ENCODE measurements at regions not wholly inside any gene's neighbourhood (a gene's known extent, or its start where the extent isn't known, plus 50 kb on each side); places are given as distances from the start of the nearest gene placed in this dataset.

DNA sequence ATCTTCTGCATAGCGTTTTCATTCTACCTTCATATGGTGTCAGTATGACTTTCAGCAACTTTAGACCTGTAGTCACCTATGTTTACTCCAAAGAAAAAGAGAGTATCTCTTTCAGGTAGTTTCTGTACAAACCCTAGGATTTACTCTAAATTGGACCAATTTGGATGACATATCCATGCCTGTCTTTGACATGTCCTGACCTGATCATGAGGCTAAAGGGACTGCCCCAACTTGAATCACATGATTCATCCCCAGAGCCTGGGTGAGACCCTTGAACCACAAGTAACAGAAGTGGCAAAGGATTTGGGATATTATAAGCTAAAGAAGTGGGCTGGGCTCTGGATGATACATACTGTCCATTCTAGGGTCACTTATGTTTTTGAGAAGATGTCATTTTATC, 124.5 kb upstream of the CSNK1A1L start:
- no peaks in the 10 kb centered on the region for H3K9me2 ChIP-seq (ENCODE audit: insufficient read depth)
- no peak for DNase-seq (ENCODE audit: low spot score)
- Mint-ChIP-seq H3K27me3 (ENCODE audit: insufficient read depth, low read depth, poor library complexity) (no peaks in the 10 kb centered on the region), H3K27ac (no peak overlapping the region), H3K36me3 (ENCODE audit: low read depth) (no peaks in the 10 kb centered on the region), H3K4me3 (no peak overlapping the region), H3K9me3 (no peaks in the 10 kb centered on the region), H3K4me1 (no peaks in the 10 kb centered on the region)
- no peaks in the 10 kb centered on the region for H3K79me2 ChIP-seq (replicated peaks; ENCODE audit: insufficient read depth)
- TF ChIP-seq STAT1 (IDR thresholded peaks at IDR 0.05; ENCODE audit: unreplicated experiment) (no peak), POLR2AphosphoS5 (IDR thresholded peaks at IDR 0.05; ENCODE audit: low read depth) (no peak), CREB1 (CRISPR knock-in tag; IDR thresholded peaks at IDR 0.05; ENCODE audit: low read depth) (no peak), NANOG (IDR thresholded peaks at IDR 0.05; ENCODE audit: borderline replicate concordance) (no peak), ETS1 (IDR thresholded peaks at IDR 0.05) (no peak), ZNF331 (CRISPR knock-in tag; IDR thresholded peaks at IDR 0.05; ENCODE audit: low read depth) (no peak), REST (IDR thresholded peaks at IDR 0.05; ENCODE audit: unreplicated experiment) (no peak)
- TF ChIP-seq, protein P1, sequence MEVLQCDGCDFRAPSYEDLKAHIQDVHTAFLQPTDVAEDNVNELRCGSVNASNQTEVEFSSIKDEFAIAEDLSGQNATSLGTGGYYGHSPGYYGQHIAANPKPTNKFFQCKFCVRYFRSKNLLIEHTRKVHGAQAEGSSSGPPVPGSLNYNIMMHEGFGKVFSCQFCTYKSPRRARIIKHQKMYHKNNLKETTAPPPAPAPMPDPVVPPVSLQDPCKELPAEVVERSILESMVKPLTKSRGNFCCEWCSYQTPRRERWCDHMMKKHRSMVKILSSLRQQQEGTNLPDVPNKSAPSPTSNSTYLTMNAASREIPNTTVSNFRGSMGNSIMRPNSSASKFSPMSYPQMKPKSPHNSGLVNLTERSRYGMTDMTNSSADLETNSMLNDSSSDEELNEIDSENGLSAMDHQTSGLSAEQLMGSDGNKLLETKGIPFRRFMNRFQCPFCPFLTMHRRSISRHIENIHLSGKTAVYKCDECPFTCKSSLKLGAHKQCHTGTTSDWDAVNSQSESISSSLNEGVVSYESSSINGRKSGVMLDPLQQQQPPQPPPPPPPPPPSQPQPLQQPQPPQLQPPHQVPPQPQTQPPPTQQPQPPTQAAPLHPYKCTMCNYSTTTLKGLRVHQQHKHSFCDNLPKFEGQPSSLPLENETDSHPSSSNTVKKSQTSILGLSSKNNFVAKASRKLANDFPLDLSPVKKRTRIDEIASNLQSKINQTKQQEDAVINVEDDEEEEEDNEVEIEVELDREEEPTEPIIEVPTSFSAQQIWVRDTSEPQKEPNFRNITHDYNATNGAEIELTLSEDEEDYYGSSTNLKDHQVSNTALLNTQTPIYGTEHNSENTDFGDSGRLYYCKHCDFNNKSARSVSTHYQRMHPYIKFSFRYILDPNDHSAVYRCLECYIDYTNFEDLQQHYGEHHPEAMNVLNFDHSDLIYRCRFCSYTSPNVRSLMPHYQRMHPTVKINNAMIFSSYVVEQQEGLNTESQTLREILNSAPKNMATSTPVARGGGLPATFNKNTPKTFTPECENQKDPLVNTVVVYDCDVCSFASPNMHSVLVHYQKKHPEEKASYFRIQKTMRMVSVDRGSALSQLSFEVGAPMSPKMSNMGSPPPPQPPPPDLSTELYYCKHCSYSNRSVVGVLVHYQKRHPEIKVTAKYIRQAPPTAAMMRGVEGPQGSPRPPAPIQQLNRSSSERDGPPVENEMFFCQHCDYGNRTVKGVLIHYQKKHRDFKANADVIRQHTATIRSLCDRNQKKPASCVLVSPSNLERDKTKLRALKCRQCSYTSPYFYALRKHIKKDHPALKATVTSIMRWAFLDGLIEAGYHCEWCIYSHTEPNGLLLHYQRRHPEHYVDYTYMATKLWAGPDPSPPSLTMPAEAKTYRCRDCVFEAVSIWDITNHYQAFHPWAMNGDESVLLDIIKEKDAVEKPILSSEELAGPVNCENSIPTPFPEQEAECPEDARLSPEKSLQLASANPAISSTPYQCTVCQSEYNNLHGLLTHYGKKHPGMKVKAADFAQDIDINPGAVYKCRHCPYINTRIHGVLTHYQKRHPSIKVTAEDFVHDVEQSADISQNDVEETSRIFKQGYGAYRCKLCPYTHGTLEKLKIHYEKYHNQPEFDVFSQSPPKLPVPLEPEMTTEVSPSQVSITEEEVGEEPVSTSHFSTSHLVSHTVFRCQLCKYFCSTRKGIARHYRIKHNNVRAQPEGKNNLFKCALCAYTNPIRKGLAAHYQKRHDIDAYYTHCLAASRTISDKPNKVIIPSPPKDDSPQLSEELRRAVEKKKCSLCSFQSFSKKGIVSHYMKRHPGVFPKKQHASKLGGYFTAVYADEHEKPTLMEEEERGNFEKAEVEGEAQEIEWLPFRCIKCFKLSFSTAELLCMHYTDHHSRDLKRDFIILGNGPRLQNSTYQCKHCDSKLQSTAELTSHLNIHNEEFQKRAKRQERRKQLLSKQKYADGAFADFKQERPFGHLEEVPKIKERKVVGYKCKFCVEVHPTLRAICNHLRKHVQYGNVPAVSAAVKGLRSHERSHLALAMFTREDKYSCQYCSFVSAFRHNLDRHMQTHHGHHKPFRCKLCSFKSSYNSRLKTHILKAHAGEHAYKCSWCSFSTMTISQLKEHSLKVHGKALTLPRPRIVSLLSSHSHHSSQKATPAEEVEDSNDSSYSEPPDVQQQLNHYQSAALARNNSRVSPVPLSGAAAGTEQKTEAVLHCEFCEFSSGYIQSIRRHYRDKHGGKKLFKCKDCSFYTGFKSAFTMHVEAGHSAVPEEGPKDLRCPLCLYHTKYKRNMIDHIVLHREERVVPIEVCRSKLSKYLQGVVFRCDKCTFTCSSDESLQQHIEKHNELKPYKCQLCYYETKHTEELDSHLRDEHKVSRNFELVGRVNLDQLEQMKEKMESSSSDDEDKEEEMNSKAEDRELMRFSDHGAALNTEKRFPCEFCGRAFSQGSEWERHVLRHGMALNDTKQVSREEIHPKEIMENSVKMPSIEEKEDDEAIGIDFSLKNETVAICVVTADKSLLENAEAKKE (CRISPR knock-in tag; IDR thresholded peaks at IDR 0.05) = no peak
- H4K20me1 ChIP-seq (replicated peaks; ENCODE audit: insufficient read depth) = no peaks in the 10 kb centered on the region
- no peak overlapping the region for H3K27ac ChIP-seq (ENCODE audit: low read depth)
- no peaks in the 10 kb centered on the region for H3K27me3 ChIP-seq (ENCODE audit: insufficient read depth)
- H3K36me3 ChIP-seq (ENCODE audit: insufficient read depth) = no peaks in the 10 kb centered on the region
- no peak for ATAC-seq
- no peaks in the 10 kb centered on the region for H3K4me1 ChIP-seq (ENCODE audit: insufficient read depth)
- H3F3A ChIP-seq (replicated peaks; ENCODE audit: low read depth) = no peaks in the 10 kb centered on the region
- H2AFZ ChIP-seq = no peak overlapping the region
- H3K4me2 ChIP-seq = no peak overlapping the region
- no peak overlapping the region for H3K4me3 ChIP-seq

All from GM23338 (cell line).